Loucy (cell line): ENCODE measurements at regions not wholly inside any gene's neighbourhood (a gene's known extent, or its start where the extent isn't known, plus 50 kb on each side); places are given as distances from the start of the nearest gene placed in this dataset.

Source experiments
- CTCF ChIP-seq: fragments of 200-600 bp; sonication (generic); conservative IDR thresholded peaks from 2 replicates; pipeline ENCODE4 v1.5.1; 2014; ENCODE audit warnings: mild to moderate bottlenecking, antibody characterized with exemption, low read length
- EZH2phosphoT487 ChIP-seq: fragments of 200-600 bp; IDR thresholded peaks from 2 replicates; pipeline ENCODE4 v1.6.1; 2018; ENCODE audit warnings: antibody characterized with exemption, mild to moderate bottlenecking, moderate library complexity, borderline replicate concordance

DNA sequence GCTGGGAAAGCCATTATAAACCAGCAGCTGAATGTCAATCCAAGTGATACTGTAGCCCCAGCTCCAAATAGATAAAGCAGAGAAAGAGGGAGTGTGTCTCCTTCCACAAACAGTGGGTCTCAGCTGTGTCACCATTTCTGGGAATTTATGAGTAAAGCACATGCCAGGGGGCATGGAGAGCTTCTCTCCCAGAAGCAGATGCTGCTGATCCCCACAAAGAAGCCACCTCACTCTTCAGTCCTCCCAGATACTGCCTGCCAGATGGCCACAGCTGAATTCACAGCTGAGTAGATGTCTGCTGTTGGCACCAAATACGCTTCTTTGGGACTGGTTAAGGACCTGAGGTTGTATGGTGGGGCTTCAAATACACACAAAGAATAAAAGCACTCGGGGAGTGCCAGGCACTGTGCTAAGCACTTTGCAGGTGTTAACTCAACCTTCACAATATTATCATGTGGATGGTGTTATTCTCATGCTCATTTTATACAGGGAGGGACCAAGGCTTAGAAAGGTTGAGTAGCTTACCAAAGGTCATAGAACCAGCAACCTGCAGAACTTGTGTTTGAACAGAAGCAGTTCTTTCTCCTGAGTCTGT, 298.3 kb downstream of the CDH11 start:
- TF ChIP-seq CTCF (no peak), EZH2phosphoT487 (no peak)
